HL-60 (cell line): ENCODE measurements at regions not wholly inside any gene's neighbourhood (a gene's known extent, or its start where the extent isn't known, plus 50 kb on each side); places are given as distances from the start of the nearest gene placed in this dataset.

Experiments used
- DNase-seq, 2 experiments: peaks; one replicate each; pipeline ENCODE4 v3.0.0-alpha.2; 2010 to 2020; ENCODE audit warnings: low read depth in 1 of 2, low spot score in 1 of 2
- H3K27ac ChIP-seq: fragments of 250-450 bp; sonication (Bioruptor Pico); replicated peaks from 2 replicates; pipeline ENCODE4 v1.5.1; 2020; ENCODE audit warnings: mild to moderate bottlenecking, moderate library complexity
- H3K27me3 ChIP-seq: fragments of 250-450 bp; sonication (Bioruptor Pico); 2 replicates; pipeline ENCODE4 v1.5.1; 2021; ENCODE audit warnings: mild to moderate bottlenecking, moderate library complexity; ENCODE audit not compliant: insufficient read depth, poor library complexity, severe bottlenecking
- H3K4me3 ChIP-seq: replicated peaks from 2 replicates; pipeline ENCODE4 v1.5.1; 2011; ENCODE audit warnings: mild to moderate bottlenecking, control low read depth, low read length; ENCODE audit not compliant: insufficient read depth
- GABPA ChIP-seq: IDR thresholded peaks from 2 replicates; pipeline ENCODE4 v1.6.1; 2012; ENCODE audit warnings: low read depth
- POLR2AphosphoS5 ChIP-seq: IDR thresholded peaks from 2 replicates; pipeline ENCODE4 v1.6.1; 2012; ENCODE audit warnings: low read depth
- REST ChIP-seq: IDR thresholded peaks from 2 replicates; pipeline ENCODE4 v1.6.1; 2012; ENCODE audit warnings: low read depth; ENCODE audit not compliant: insufficient replicate concordance
- SPI1 ChIP-seq: IDR thresholded peaks from 2 replicates; pipeline ENCODE4 v1.6.1; 2012; ENCODE audit warnings: low read depth, mild to moderate bottlenecking, borderline replicate concordance
- TF ChIP-seq, protein P1 (sequence below): IDR thresholded peaks from one replicate; pipeline ENCODE4 v1.5.1; 2011; ENCODE audit warnings: low read length, control low read depth, inconsistent platforms; ENCODE audit not compliant: insufficient read depth

- Histone ChIP-seq H3K27ac (no peak overlapping the region), H3K4me3 (no peak overlapping the region), H3K27me3 (no peaks in the 10 kb centered on the region)
- TF ChIP-seq POLR2AphosphoS5: no peak
- TF ChIP-seq, protein P1, sequence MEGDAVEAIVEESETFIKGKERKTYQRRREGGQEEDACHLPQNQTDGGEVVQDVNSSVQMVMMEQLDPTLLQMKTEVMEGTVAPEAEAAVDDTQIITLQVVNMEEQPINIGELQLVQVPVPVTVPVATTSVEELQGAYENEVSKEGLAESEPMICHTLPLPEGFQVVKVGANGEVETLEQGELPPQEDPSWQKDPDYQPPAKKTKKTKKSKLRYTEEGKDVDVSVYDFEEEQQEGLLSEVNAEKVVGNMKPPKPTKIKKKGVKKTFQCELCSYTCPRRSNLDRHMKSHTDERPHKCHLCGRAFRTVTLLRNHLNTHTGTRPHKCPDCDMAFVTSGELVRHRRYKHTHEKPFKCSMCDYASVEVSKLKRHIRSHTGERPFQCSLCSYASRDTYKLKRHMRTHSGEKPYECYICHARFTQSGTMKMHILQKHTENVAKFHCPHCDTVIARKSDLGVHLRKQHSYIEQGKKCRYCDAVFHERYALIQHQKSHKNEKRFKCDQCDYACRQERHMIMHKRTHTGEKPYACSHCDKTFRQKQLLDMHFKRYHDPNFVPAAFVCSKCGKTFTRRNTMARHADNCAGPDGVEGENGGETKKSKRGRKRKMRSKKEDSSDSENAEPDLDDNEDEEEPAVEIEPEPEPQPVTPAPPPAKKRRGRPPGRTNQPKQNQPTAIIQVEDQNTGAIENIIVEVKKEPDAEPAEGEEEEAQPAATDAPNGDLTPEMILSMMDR: no peak
- TF ChIP-seq SPI1: no peak
- TF ChIP-seq REST: no peak
- TF ChIP-seq GABPA: no peak
- DNase-seq: no peak
Measured at GRCh38 chr4:8792491-8792890, 79.1 kb downstream of the HMX1 start.

GRCh38 chr4:8791609-8792008 is 80.0 kb downstream of the HMX1 start:
- TF ChIP-seq REST: no peak
- TF ChIP-seq GABPA: no peak
- TF ChIP-seq SPI1: no peak
- TF ChIP-seq POLR2AphosphoS5: no peak
- TF ChIP-seq, protein P1: no peak
- Histone ChIP-seq H3K4me3 (no peak overlapping the region), H3K27ac (no peak overlapping the region), H3K27me3 (no peaks in the 10 kb centered on the region)
- DNase-seq: no peak

DNA sequence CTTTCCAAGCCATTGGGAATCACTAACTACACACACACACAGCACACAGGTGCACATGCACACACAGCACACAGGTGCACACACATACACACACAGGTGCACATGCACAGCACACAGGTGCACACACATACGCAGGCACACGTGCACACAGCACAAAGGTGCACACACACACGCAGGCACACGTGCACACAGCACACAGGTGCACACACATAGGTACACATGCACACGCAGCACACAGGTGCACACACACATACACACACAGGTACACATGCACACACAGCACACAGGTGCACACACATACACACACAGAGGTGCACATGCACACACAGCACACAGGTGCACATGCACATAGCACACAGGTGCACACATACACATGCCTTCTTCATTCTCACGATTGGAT is 80.9 kb downstream of the HMX1 start:
- no peak for DNase-seq
- H3K4me3 ChIP-seq: no peak overlapping the region
- H3K27me3 ChIP-seq: no peaks in the 10 kb centered on the region
- H3K27ac ChIP-seq: no peak overlapping the region
- TF ChIP-seq SPI1 (no peak), REST (no peak), POLR2AphosphoS5 (no peak), GABPA (no peak)
- TF ChIP-seq, protein P1: no peak
